IMR-90 (cell line): ENCODE measurements at regions not wholly inside any gene's neighbourhood (a gene's known extent, or its start where the extent isn't known, plus 50 kb on each side); places are given as distances from the start of the nearest gene placed in this dataset.

Experiments
- CHD1 ChIP-seq: IDR thresholded peaks from 2 replicates; pipeline ENCODE4 v1.6.1; 2012; ENCODE audit warnings: low read depth, low read length, improper control_type of control experiment
- MAFK ChIP-seq: IDR thresholded peaks from 2 replicates; pipeline ENCODE4 v1.6.1; 2012; ENCODE audit warnings: low read depth, low read length, improper control_type of control experiment
- POLR2A ChIP-seq: IDR thresholded peaks from 2 replicates; pipeline ENCODE4 v1.6.1; 2012; ENCODE audit warnings: mild to moderate bottlenecking, low read depth, low read length
- RCOR1 ChIP-seq: IDR thresholded peaks from 2 replicates; pipeline ENCODE4 v1.6.1; 2012; ENCODE audit warnings: mild to moderate bottlenecking, low read length, improper control_type of control experiment; ENCODE audit not compliant: insufficient replicate concordance
- SMC3 ChIP-seq: fragments of 150-350 bp; IDR thresholded peaks from 2 replicates; pipeline ENCODE4 v1.6.1; 2016; ENCODE audit warnings: low read depth, mild to moderate bottlenecking, antibody characterized with exemption, low read length, moderate library complexity
- TF ChIP-seq, protein P1 (sequence below): conservative IDR thresholded peaks from 2 replicates; pipeline ENCODE4 v1.5.1; 2012; ENCODE audit warnings: mild to moderate bottlenecking, low read depth, low read length, improper control_type of control experiment
- TF ChIP-seq, protein P2 (sequence below): fragments of 150-350 bp; IDR thresholded peaks from 2 replicates; pipeline ENCODE4 v1.6.1; 2016; ENCODE audit warnings: low read depth, mild to moderate bottlenecking, low read length, moderate library complexity, borderline replicate concordance

DNA sequence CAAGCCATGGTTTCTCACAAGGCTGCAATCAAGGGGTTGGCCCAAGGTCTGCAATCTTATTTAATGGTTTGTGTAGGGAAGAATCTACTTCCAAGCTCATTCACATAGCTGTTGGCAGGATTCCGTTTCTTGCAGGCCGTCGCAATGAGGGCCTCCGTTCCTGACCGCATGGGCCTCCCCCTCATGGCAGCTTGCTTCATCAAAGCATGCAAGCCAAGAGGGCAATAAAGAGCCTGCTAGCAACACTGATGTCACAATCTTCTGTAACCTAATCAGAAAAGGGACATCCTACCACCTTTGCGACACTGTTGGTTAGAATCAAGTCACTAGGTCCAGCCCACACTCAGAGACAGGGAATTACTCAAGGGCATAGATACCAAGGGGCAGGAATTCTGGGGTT lies 95.5 kb downstream of the CCT6B start:
- TF ChIP-seq CHD1, result no peak
- TF ChIP-seq, protein P1, sequence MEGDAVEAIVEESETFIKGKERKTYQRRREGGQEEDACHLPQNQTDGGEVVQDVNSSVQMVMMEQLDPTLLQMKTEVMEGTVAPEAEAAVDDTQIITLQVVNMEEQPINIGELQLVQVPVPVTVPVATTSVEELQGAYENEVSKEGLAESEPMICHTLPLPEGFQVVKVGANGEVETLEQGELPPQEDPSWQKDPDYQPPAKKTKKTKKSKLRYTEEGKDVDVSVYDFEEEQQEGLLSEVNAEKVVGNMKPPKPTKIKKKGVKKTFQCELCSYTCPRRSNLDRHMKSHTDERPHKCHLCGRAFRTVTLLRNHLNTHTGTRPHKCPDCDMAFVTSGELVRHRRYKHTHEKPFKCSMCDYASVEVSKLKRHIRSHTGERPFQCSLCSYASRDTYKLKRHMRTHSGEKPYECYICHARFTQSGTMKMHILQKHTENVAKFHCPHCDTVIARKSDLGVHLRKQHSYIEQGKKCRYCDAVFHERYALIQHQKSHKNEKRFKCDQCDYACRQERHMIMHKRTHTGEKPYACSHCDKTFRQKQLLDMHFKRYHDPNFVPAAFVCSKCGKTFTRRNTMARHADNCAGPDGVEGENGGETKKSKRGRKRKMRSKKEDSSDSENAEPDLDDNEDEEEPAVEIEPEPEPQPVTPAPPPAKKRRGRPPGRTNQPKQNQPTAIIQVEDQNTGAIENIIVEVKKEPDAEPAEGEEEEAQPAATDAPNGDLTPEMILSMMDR, result no peak
- no peak for TF ChIP-seq RCOR1
- TF ChIP-seq, protein P2, sequence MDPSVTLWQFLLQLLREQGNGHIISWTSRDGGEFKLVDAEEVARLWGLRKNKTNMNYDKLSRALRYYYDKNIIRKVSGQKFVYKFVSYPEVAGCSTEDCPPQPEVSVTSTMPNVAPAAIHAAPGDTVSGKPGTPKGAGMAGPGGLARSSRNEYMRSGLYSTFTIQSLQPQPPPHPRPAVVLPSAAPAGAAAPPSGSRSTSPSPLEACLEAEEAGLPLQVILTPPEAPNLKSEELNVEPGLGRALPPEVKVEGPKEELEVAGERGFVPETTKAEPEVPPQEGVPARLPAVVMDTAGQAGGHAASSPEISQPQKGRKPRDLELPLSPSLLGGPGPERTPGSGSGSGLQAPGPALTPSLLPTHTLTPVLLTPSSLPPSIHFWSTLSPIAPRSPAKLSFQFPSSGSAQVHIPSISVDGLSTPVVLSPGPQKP, result no peak
- no peak for TF ChIP-seq SMC3
- no peak for TF ChIP-seq POLR2A
- no peak for TF ChIP-seq MAFK
